PFSK-1 (cell line): ENCODE measurements at regions not wholly inside any gene's neighbourhood (a gene's known extent, or its start where the extent isn't known, plus 50 kb on each side); places are given as distances from the start of the nearest gene placed in this dataset.

ENCODE experiments used
- POLR2AphosphoS5 ChIP-seq: IDR thresholded peaks from 2 replicates; pipeline ENCODE4 v1.6.1; 2012; ENCODE audit warnings: low read depth, mild to moderate bottlenecking, control low read depth, low read length, moderate library complexity
- TAF1 ChIP-seq: IDR thresholded peaks from 2 replicates; pipeline ENCODE4 v1.6.1; 2012; ENCODE audit warnings: low read length, control low read depth, borderline replicate concordance; ENCODE audit not compliant: insufficient read depth

- no peak for TF ChIP-seq POLR2AphosphoS5
- TF ChIP-seq TAF1 = no peak
These were observed 117.9 kb upstream of the PTPN1 start for GRCh38 chr20:50392138-50392866.
